ENCODE measurements at regions not wholly inside any gene's neighbourhood (a gene's known extent, or its start where the extent isn't known, plus 50 kb on each side); places are given as distances from the start of the nearest gene placed in this dataset.

DNA sequence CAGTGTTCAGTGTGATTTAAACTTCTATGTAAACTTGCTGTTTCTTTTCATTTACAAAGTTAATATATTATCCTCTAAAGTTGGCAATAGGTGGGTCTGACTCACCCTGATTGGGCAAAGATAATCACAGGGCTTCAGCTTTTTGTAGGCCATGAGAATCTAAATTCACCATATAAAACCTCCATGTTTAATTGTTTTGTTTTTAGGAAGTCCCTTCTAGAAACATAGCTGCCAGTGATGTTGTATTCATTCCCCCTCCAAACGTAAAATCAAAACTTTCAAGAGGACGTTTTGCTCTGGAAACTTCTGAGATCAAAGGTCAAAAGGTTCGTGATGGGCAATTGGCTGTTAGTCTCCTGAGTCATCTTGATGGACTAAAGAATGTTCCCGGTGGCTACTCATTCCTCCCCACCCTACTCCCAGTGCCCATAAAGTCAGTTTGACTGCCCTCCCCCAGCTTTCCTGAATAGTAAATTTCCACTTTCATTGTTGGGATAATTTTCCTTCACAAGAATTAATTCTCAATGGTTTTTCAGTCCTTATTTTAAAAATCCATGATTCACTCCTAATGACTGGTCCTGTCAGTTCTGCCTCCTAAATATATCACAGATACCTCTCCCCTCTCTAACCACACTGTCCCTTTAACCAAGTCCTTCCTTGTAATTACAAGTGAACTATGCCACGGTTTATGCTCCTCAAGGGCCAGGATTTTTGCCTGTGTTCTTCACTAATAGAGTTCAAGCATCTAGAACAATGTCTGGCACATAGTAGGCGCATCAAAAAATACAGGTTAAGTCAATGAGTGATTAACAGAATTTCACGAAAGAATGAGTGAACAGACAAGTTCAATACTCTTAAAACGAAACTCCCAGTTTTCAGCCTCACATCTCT lies 164.4 kb upstream of the VRK2 start:
- no peak for DNase-seq (ENCODE audit: extremely low read depth, low read depth)
- TF ChIP-seq, protein P1, sequence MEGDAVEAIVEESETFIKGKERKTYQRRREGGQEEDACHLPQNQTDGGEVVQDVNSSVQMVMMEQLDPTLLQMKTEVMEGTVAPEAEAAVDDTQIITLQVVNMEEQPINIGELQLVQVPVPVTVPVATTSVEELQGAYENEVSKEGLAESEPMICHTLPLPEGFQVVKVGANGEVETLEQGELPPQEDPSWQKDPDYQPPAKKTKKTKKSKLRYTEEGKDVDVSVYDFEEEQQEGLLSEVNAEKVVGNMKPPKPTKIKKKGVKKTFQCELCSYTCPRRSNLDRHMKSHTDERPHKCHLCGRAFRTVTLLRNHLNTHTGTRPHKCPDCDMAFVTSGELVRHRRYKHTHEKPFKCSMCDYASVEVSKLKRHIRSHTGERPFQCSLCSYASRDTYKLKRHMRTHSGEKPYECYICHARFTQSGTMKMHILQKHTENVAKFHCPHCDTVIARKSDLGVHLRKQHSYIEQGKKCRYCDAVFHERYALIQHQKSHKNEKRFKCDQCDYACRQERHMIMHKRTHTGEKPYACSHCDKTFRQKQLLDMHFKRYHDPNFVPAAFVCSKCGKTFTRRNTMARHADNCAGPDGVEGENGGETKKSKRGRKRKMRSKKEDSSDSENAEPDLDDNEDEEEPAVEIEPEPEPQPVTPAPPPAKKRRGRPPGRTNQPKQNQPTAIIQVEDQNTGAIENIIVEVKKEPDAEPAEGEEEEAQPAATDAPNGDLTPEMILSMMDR (IDR thresholded peaks at IDR 0.05; ENCODE audit: low read depth, low read length), result no peak

DNA sequence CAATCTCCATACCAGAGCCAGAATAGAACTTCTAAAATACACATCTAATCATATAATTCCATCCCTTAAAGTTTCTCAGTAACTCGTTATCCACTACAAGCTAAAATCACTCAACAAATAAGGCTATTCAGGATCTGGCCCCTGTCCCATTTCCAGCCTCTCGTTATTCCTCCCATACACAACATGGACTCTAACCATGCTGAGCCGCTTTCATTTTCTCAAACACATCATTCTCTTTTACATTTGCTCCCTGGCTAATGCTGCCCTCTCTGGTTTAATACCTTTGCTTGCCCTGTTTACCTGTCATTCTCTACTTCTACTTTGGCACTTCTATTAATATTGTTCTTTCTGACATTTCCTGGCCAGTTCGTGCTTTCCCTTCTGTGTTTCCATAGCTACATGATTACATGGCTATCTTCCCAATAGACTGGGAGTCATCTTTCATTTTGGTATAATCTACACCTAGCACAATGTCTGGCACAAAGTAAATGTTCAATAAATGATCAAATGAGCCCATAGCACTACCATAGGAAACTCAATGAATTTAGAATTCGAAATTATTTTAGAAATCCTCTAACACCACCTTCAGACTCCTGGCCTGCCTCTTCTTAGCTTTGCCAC lies 163.6 kb upstream of the VRK2 start:
- DNase-seq (ENCODE audit: extremely low read depth, low read depth), result no peak
- TF ChIP-seq, protein P1 (IDR thresholded peaks at IDR 0.05; ENCODE audit: low read depth, low read length), result no peak

DNA sequence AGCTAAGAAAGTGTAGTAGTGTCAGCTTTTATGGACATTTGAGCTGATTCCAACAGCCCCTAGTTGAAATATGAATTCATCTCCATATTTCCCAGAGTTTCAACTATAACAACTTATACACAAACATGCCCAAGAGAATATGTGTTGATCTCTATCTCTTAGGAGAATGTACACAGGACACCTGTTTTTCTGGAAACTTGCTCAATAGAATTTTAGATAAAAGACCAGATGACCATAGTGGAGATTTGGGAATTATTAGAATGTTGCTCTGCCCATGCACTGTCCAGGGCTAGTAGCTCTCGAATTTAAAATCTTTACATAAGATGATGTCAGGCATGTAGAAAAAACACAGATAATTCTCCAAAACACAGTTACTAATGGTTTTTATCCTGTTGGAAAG lies 162.3 kb upstream of the VRK2 start:
- DNase-seq (ENCODE audit: extremely low read depth, low read depth), result no peak
- TF ChIP-seq, protein P1 (IDR thresholded peaks at IDR 0.05; ENCODE audit: low read depth, low read length), result no peak

DNA sequence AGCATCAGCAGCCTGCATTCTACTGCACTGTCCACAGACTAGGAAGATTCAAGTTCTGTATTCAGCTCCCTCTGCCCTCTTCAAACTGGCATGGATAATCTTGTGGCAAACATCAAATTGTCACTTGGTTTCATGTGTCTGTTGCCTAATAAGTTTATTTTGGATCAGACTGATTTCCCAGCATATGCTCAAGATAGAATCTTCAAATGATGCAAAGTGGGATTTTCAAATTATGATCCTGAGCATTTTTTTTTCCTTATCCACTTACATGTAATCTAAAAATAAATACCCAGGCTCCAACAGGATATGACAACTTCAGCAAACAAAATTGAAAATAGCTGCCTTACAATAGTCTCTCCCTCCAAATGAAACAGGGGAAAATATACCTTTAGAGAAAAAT lies 160.9 kb upstream of the VRK2 start:
- TF ChIP-seq, protein P1 (IDR thresholded peaks at IDR 0.05; ENCODE audit: low read depth, low read length), result no peak
- no peak for DNase-seq (ENCODE audit: extremely low read depth, low read depth)

DNA sequence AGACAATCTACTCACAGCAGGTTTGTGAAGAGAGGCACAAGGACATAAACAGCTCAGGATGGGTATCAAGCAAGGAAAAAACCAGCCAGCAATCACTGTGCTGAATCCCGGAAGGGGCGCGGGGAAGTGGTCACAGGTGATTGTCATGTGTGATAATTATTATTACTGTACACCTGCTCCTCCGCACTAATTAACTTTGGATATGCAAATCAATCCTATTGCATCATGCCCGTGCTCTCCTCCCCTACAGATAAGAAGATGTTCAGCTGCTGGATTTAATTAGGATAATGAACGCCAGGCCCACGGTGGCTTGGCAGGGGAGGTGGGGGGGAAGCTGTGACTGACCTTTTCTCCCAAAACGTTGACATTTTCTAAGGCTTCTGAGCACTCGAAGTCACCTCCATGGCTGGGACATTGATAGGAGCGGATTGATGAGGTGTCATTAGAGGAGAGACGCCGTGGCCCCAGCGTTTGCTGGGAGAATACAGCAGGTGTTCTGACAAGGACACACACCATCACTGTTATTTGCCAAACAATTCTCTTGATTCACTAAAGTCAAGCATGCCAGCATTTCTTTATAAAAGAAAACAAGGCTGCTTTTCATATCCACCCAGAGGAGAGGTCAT lies 160.3 kb upstream of the VRK2 start:
- DNase-seq (ENCODE audit: extremely low read depth, low read depth), result no peak
- TF ChIP-seq, protein P1 (IDR thresholded peaks at IDR 0.05; ENCODE audit: low read depth, low read length), result no peak

DNA sequence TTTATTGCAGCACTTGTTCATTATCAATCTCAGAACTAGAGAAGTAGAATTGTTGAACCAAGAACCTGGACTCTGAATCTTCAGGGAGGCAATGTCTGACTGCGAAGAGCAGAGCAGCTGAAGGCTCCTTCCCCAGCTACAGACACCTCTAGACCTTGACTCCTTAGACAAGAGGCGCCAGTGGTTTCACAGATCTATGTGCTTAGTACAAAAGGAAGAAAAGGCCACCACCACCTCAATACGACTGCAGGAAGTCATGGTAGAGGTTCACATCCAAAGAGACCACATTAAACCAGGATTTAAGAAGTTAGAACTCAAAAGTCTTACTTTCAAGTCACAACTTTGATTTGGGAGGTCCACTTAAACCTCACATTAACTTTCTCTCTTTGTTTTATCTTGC lies 158.1 kb upstream of the VRK2 start:
- no peak for DNase-seq (ENCODE audit: extremely low read depth, low read depth)
- TF ChIP-seq, protein P1 (IDR thresholded peaks at IDR 0.05; ENCODE audit: low read depth, low read length), result no peak

DNA sequence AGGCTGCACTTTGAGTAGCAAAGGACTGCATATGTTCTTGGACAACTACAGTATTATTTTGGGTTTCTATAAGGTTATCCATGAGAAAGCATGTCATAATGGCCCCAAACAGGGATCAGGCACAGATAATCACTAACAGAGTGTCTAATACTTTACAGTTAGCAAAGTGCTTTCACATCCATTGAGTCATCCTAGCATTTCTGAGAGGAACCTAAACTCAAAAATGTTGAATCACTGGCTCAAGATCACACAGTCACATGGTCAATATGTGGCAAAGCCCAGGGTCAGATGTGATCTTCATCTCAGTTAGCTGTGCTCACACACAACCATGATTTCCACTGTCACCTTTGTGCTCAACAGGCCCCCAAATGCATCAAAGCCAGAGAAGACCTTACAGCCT lies 156.1 kb upstream of the VRK2 start:
- TF ChIP-seq, protein P1 (IDR thresholded peaks at IDR 0.05; ENCODE audit: low read depth, low read length), result no peak
- DNase-seq (ENCODE audit: extremely low read depth, low read depth), result no peak

Measured in AG09319 (cell line).